Astrocyte (in vitro differentiated cells and primary cell): ENCODE measurements at regions not wholly inside any gene's neighbourhood (a gene's known extent, or its start where the extent isn't known, plus 50 kb on each side); places are given as distances from the start of the nearest gene placed in this dataset.

Experiments used
- EZH2 ChIP-seq: IDR thresholded peaks from 2 replicates; pipeline ENCODE4 v1.6.1; 2012; ENCODE audit warnings: mild to moderate bottlenecking, low read length, inconsistent platforms; ENCODE audit not compliant: insufficient read depth
- TF ChIP-seq, protein P1 (sequence below): IDR thresholded peaks from 2 replicates; pipeline ENCODE4 v1.5.1; 2011; ENCODE audit warnings: low read depth, mild to moderate bottlenecking, inconsistent platforms, low read length, moderate library complexity; ENCODE audit not compliant: insufficient read depth

DNA sequence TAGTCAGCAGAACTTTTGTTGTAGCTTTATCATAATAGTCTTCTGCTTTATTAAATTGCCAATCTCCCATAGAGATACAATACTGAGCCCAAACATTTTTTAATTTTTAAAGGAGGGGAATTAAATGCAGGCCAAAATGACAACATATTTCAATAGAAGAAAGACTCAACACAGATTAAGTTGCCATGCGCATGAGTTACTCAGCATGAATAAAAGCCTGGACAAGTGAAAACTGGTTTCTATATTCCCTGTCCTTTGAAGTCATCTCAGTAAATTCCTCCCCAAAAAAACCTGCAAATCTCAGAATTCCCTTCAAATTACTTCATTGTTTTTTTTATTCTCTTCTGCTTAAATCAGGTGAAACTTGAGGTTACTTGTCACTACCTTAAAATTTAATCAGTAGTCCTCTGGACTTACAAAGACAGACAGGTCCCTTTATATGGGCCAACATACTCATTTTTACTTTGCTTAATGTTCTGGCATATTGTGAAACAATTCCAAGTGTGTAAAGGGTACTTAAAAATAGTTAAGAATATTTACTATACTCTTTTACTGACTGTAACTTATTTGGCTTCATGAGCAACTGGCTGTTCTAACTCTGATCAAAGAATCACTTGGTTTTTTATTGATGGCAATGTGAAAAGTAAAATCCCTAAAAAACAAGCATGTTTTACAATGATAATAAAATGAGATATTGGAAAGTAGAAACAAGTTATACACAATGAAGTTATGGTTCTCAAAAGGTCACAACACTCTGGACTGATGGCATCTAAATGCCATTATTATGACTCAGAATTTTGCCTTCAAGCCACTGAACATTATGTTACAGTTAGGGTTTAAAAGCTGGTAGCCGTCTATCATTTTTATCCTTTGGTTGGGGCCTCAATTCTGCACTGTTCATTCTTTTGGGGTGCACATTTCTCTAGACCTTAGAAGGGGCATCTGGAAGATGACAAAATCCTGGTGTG is 49.9 kb upstream of the COL21A1 start:
- TF ChIP-seq EZH2 = no peak
- TF ChIP-seq, protein P1, sequence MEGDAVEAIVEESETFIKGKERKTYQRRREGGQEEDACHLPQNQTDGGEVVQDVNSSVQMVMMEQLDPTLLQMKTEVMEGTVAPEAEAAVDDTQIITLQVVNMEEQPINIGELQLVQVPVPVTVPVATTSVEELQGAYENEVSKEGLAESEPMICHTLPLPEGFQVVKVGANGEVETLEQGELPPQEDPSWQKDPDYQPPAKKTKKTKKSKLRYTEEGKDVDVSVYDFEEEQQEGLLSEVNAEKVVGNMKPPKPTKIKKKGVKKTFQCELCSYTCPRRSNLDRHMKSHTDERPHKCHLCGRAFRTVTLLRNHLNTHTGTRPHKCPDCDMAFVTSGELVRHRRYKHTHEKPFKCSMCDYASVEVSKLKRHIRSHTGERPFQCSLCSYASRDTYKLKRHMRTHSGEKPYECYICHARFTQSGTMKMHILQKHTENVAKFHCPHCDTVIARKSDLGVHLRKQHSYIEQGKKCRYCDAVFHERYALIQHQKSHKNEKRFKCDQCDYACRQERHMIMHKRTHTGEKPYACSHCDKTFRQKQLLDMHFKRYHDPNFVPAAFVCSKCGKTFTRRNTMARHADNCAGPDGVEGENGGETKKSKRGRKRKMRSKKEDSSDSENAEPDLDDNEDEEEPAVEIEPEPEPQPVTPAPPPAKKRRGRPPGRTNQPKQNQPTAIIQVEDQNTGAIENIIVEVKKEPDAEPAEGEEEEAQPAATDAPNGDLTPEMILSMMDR = no peak
